HG02943 (cell line): ENCODE measurements at regions not wholly inside any gene's neighbourhood (a gene's known extent, or its start where the extent isn't known, plus 50 kb on each side); places are given as distances from the start of the nearest gene placed in this dataset.
"Not testable (repeated sequence)": the region's sequence is repeated elsewhere in the genome, so short reads cannot be mapped to it uniquely, and the experiment has no call there.

Experiments used
- ATAC-seq: cut with Tn5 transposase; IDR thresholded peaks from one replicate; pipeline ENCODE4 v1.9.1; 2021; ENCODE audit warnings: mild to moderate bottlenecking, low read depth, moderate library complexity; ENCODE audit not compliant: unreplicated experiment

DNA sequence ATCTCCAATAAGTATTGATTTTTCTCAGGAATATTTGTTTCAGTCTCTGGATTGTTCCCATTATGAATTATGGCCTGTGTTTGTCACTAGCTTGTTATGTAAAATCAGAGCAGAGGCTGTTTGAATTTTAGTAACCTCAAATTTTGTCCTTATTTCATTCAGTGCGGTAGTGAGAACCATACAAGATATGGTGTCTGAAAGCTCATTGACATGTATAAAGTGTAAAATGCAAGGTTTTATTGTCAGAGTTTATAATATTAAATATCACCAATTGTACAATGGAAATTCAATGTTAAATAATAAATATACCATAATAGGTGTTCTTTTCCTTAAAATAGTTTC lies 353.3 kb upstream of the SYNCRIP start:
- no peak for ATAC-seq

DNA sequence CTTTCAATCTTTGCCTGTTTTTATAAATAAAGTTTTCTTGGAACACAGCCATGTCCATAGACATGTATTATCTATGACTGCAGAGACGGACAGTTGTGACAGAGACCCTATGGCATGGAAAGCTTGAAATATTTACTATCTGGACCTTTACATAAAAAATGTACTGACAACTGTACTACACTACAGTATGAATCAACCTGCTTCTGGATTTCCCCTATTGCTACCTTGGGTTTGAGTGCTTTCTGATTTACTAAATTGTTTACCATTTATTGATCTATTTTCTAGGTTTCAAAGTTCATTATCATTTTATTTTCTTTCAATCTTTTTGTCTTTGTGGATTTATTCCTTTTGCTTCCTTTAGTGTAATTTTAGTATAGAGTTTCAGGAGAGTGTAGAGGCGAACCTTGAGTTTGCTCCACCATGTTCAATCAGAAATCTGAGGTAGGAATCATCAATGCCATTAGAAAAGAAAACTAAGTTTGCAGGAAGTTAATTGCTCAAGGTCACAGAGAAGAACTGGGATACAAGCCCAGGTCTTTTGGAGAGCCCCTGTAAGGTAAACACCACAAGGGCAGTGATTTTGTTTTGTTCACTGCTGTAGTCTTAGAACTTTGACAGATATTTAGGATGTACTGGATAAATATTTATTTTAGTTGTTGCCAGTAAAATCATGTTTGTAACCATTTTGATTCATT lies 352.8 kb upstream of the SYNCRIP start:
- no peak for ATAC-seq

DNA sequence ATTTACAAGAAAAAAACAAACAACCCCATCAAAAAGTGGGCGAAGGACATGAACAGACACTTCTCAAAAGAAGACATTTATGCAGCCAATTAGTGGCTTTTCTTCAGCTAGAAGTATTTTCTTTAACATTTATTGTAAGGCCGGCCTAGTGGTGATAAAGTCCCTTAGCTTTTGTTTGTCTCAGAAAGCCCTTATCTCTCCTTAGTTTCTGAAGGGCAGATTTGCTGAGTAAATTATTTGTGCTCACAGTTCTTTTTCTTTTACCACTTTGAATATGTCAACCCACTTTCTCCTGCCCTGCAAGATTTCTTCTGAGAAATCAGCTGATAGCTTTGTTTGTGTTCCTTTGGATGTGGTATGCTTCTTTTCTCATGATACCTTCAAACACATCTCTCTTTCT lies 344.0 kb upstream of the SYNCRIP start:
- no peak for ATAC-seq

DNA sequence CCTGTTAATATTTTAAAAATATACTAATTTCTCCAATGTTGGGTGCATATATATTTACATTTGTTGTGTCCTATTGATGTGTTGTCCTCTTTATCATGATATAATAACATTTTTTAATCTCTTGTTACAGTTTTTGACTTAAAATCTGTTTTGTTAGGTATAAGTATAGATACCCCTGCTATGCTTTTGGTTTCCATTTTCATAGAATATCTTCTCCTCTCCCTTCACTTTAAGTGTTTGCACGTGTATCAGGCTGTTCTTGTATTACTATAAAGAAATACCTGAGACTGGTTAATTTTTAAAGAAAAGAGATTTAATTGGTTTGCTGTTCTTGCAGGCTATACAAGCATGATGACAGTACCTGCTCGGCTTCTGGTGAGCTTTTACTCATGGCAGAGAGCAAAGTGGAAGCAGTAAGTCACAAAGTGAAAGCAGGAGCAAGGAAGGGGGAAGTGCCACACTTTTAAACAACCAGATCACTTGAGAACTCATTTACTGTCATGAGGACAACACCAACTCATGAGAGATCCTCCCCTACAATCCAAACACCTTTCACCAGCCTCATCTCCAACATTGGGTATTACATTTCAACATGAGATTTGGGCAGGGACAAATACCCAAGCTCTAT lies 340.5 kb upstream of the SYNCRIP start:
- ATAC-seq = peak; percentile 69

DNA sequence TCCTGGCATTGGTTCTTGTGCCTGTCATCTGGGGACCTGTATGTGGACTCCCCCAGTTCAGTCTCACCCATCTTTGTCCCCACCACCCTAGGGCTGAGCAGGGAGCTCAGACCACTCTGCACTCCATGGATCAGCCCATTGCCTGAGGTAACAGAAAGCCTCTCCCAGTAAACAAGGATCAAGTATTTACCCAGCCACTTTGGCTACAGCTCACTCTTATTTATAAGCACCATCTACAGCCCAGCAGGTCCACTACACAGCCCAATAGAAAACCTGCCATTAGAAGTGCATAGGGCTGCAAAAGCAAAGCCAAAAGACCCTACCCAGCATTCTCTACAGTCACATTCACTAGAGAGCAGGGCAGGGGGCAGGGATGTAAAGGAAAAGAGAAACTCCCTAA lies 335.0 kb upstream of the SYNCRIP start:
- no peak for ATAC-seq

DNA sequence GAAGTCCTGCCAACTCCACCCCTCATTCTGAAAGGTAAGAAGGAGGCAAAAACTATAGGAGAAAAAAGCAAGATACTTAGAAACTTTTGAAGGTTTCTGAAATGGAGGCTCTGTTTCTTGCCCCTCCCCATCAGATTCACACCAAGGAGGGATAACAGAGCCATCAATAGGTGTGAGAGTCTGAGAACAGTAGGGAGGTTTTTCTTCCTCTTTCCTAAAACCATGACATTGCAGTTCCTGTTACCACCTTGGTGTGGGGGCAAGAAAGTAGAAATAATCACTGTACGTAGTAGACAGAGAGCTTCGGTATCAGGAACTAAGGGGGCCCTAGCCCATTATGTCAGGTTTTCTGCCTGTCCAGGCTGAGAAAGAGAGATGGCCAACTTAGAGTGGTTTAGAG lies 333.3 kb upstream of the SYNCRIP start:
- ATAC-seq = no peak

DNA sequence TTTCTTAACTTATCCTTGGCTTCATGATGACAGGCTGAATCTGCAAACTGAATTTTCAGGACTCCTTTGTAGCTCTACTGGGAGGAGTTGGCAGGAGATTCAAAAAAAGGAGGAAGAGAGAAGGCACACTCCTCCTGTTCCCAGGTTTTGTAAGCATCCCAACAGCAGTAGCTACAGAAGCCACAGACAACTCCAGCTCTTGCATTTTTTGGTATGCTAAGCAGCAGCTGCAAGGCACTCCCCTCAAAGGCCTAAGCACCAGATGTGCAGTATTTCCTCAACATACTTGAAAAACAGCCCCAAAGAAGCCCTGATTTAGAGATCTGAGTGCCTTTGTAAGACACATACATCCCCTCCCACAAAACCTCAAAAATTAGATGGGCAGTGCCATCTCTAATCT lies 328.6 kb upstream of the SYNCRIP start:
- no peak for ATAC-seq

DNA sequence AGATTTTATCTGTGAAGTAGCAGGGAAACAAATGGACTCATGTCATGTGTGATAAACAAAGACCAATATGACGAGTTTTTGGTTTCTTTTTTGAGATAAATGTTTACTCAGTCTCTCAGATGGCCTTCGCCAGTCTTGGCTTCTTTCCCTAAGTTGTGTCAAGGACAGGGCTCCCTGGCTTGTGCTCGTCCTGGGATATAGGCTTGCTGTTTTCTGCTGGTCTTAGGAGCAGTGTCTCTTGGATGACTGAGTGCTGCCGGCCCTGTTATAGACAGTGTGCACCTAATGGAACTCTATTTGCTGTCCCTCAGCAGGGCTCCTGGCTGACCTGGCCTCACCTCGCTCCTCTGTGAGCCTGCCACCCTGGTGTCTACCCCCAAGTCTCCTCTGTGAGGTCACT lies 324.1 kb upstream of the SYNCRIP start:
- ATAC-seq = no peak

DNA sequence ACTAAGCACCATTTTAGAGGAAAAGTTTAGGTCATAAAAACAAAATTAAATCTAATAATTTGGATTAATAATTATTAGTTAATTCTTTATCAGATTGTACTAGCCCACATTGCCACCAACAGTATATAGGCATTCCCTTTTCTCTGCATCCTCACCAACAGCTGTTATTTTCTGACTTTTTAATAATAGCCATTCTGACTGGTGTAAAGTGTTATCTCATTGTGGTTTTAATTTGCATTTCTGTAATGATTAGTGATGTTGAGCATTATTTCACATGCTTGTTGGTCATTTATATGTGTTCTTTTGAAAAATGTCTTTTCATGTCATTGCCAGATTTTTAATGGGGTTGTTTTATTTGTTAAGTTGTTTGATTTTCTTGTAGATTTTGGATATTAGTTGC lies 319.1 kb upstream of the SYNCRIP start:
- ATAC-seq = no peak

DNA sequence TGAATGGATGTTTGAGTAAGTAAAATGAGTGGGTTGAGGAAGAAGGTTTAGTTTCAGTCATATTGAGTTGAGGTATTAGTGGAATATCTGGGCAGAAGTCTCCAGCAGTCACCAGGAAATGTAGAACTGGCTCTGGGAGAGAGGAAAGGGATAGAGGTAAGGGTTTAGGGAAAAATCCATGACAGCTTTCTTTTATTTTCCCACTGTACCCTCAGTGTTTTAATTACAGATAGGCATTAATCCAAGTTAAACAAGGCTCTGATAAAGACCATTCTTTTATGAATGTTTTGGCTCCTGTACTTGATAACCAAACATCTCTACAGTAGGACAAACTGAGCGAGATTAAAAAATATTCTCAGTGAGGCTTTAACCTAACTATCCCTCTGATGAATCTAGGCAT lies 318.4 kb upstream of the SYNCRIP start:
- ATAC-seq = no peak

DNA sequence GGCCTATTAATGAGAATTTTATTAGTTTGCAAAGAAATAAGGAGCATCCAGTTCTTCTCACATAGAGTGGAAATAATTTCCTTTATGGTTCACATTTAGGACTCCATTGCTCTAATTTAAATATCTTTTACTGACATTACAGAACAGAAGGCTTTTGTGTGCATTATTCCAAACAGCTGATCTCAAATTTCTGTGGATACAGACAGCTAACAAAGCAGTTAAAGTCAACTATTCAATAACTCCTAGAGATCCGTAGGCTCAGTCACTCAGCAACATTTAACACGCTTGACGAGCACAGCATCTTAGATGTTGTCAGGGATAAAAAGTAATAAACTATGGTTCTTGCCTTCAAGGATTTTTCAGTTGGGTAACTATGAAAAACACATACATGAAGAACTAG lies 305.8 kb upstream of the SYNCRIP start:
- no peak for ATAC-seq

DNA sequence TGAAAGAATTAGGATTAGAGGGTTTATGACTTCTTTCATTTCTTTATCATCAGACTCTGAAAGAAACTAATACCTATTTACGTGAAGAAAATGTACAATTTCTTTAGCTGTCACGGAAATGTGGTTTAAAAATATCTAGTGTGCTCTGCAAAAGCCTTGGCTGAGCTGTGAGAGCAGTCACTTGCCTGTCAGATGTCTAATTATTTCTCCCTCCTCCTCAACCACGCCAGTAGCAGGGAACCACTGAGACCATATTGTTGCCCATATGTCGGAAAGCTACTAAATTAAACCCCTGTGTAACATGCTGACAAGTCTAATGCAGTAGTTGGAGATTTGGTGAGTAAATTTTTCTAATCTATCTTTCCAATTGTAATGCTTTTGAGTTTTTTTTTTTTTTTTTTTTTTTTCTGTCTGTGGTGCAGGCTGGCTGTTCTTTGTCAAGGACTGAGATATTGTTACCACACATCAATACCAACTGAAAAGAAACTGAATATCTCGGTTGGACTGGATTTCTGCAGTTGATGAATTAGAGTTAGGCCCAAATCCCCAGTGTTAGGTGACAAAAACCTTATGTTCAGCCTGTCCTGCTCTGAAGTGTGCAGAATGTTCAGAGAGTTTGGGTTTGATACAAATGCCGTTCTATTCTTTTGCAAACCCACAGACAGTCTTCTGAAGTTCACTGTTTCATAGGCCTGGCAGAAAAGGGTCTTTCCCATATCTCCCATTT lies 302.9 kb upstream of the SYNCRIP start:
- no peak for ATAC-seq

DNA sequence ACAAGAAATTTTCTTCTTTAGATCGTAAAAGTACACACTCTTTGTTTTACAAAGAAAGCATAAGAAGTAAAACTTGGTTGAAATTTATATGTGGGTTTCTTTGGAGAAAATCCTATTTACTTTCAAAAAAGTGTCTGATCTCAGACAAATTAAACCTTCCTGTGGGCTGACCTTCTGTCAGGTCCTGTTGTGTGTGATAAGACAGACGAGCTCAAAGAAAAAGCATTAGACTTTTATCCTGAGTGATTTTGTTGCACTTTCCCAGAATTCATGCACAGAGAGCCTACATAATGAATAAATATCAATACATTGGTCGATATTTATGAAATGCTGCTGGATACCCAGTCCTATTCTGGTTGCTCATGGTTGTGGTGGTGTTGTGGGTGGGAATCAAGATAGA lies 302.1 kb upstream of the SYNCRIP start:
- ATAC-seq = no peak

DNA sequence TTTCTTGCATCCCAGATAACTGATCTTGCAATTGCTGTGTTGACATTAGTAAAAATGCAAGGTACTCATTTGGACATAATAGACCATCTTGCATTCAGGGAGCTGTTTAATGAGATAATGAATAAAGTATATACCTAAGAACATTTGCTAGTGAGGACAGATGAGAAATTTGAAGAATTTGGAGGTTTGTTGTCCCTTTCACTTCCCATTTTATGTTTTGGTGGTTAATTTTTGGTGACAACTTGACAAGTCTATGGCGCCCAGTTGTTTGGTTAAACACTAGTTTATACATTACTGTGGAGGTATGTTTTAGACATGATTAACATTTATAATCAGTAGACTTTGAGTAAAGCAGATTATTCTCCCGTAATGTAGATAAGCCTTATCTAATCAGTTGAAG lies 300.2 kb upstream of the SYNCRIP start:
- ATAC-seq = no peak

DNA sequence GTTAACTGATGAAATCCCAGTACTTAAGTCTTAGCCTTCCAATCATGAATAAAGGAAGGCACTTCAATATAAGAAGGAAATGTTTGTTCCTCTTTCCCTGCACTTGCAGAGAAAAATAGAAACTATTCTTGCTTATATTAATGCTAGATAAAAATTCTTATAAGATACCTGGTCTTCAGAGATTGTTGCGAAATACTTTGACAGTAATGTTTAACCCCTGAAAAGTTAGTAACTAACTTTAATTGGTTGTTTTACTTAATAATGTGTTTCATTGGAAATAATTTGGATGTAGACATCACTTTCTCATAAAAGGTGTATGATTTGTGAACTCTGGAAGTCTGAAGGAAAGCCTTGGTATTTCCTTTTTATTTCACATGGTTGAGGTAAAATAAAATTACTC lies 294.2 kb upstream of the SYNCRIP start:
- no peak for ATAC-seq

DNA sequence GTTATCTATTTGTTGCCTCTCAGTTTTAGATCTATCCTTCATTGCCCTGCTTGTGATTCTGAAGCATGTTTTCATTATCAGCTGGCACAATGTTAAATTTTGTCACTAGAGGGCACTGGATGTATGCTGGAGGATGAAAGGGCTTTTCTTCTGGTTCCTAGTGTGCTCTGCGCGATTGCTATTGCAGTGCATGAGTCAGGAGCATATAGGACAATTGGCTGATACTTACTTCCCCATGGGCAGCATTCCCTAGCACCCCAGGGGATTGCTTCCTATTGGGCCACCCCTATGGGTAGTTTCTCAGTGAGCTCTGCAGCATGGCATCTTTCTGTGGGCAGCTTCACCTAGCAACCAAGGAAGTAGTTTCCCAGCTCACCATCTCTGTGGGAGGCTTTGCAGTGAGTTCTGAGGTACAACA lies 280.3 kb upstream of the SYNCRIP start:
- ATAC-seq = peak; percentile 91

DNA sequence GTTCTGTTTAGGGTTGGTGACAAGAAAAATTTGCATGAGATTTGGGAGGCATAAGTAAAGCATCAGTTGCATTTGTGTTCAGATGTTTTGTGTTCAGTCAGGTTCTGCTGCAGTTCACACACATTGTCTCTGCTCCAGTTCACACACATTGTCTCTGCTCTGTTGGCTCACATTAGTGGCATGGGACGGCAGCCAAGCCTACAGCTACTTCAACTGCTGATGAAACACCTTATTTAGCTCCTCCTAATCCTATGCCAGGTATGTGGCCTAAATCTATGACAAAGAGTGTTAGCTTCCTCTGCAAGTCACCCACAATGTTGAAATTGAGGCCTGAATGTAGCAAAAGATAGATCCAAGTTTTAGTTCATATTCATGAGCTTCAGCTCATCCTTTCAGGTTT lies 278.1 kb upstream of the SYNCRIP start:
- no peak for ATAC-seq

DNA sequence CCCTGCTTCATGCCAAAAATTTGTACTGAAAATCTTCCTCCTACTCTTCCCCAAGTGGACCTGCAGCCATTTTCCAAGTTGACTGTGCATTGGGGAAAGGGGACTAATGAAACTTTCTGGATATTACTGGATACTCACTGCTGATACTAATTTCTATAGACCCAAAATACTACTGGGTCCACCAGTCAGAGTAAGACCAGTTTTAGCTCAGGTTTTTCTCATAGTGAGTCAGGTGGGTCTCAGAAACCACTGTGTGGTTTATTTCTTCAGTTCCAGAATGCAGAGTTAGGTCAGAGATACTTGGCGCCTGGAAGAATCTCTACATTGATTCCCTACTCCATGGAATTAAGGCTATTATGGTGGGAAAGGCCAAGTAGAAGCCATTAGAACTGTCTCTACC lies 274.8 kb upstream of the SYNCRIP start:
- no peak for ATAC-seq

DNA sequence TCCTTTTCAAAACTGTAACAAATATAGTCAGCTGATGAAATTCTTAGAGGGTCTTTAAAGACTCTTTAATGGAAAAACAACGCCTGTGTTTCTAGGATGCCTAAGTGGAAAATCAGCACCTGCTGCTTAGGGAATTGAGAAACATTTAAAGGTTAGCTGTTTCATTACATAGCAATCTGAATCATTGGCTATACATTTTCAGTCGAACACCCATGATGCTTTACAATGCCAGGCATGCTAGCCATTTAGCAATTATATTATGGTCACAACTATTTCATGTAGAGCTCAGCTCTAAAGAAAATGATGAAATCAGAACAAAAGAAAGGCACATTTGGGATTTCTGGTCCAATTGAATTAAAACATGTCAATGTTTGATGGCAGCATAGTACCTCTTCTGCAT lies 270.3 kb upstream of the SYNCRIP start:
- ATAC-seq = no peak

DNA sequence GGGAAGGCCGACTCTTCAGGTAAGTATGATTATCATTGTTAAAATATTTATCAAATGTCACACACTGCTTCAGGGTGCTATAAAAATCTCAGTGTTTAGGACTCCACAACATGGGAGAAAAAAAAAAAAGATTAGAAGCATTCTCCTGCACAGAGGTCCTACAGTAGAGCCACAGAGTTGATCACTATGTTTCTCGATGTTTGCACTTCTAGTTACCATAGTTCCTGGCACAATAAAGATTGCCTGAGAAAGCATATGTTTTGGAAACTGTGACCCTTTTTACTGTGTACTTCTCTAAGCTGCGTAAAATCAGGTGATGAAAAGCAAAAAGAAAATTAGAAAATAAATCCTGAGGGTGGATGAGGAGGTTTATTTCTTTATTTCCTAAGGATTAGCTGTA lies 269.9 kb upstream of the SYNCRIP start:
- no peak for ATAC-seq

DNA sequence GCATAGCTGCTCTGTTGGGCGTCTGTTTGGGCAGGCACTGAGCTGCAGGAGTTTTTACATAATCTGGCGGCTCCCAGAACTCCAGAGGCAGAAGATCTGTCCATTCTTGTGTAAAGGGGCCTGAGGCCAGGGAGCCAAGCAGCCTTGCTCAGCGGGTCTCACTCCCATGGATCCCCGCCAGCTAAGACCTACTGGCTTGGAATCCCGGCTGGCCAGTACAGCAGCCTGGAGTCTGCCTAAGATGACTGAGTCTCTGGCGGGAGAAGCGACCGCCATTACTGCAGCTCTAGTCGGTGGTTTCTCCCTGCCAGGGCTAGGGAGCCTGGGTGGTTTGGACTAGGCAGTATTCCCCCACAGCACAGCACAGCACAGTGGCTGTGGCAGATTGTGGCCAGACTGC lies 268.4 kb upstream of the SYNCRIP start:
- ATAC-seq = no peak

DNA sequence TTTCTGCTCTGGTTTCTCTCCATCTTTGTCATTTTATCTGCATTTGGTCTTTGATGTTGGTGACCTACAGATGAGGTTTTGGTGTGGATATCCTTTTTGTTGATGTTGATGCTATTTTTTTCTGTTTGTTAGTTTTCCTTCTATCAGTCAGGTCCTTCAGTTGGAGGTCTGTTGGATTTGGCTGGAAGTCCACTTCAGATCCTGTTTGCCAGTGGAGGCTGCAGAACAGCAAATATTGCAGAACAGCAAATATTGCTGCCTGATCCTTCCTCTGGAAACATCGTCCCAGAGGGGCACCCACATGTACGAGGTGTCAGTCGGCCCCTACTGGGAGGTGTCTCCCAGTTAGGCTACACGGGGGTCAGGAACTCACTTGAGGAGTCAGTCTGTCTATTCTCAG lies 265.4 kb upstream of the SYNCRIP start:
- not testable (repeated sequence) for ATAC-seq
